ENCODE measurements at regions not wholly inside any gene's neighbourhood (a gene's known extent, or its start where the extent isn't known, plus 50 kb on each side); places are given as distances from the start of the nearest gene placed in this dataset.

- no peak for TF ChIP-seq CTCF (IDR thresholded peaks at IDR 0.05; ENCODE audit: extremely low read depth in 1 of 2, insufficient read depth in 1 of 2, low read depth in 1 of 2, low read length in 2 of 2)
- no peak for TF ChIP-seq POLR2A (IDR thresholded peaks at IDR 0.05; ENCODE audit: low read depth, low read length)
Measured at GRCh38 chr7:156529956-156530355, 110.6 kb upstream of the RNF32 start.
